ENCODE measurements at regions not wholly inside any gene's neighbourhood (a gene's known extent, or its start where the extent isn't known, plus 50 kb on each side); places are given as distances from the start of the nearest gene placed in this dataset.

DNA sequence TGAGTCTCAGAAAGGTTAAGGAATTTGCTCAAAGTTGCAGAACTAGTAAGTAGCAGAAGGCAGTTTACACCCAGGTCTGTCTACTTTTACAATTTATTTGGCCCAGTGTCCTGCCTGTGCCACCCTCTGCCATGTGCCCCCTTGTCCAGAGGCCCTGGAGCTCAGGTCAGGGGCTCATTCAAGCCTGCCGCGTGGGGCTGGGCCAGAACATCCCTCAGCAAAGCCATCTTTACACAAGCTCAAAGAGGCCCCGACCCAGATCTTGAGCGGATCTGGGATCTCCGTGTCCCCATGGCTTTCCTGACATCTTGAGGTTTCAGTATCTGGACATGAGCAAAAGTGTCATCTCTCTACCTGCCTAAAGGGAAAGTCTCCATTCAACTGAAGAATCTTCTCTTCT, 76.4 kb upstream of the VSTM2B start:
- CTCF ChIA-PET: interaction anchor here (0.6 kb wide), 1 partner anchor 158 kb away, joined by 3 read pairs; no protein-coding TSS in a partner anchor
- no peak overlapping the region for H3K27ac ChIP-seq (ENCODE audit: low read length)
- no peaks in the 10 kb centered on the region for H3K36me3 ChIP-seq (ENCODE audit: control insufficient read depth, insufficient read depth, low read length)
- TF ChIP-seq, protein P1, sequence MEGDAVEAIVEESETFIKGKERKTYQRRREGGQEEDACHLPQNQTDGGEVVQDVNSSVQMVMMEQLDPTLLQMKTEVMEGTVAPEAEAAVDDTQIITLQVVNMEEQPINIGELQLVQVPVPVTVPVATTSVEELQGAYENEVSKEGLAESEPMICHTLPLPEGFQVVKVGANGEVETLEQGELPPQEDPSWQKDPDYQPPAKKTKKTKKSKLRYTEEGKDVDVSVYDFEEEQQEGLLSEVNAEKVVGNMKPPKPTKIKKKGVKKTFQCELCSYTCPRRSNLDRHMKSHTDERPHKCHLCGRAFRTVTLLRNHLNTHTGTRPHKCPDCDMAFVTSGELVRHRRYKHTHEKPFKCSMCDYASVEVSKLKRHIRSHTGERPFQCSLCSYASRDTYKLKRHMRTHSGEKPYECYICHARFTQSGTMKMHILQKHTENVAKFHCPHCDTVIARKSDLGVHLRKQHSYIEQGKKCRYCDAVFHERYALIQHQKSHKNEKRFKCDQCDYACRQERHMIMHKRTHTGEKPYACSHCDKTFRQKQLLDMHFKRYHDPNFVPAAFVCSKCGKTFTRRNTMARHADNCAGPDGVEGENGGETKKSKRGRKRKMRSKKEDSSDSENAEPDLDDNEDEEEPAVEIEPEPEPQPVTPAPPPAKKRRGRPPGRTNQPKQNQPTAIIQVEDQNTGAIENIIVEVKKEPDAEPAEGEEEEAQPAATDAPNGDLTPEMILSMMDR (IDR thresholded peaks at IDR 0.05): no peak
- TF ChIP-seq TCF7L2 (IDR thresholded peaks at IDR 0.05; ENCODE audit: low read depth, low read length): no peak
- no peak for TF ChIP-seq SIN3A (IDR thresholded peaks at IDR 0.05; ENCODE audit: borderline replicate concordance, insufficient read depth, low read depth, low read length)
- TF ChIP-seq, protein P2, sequence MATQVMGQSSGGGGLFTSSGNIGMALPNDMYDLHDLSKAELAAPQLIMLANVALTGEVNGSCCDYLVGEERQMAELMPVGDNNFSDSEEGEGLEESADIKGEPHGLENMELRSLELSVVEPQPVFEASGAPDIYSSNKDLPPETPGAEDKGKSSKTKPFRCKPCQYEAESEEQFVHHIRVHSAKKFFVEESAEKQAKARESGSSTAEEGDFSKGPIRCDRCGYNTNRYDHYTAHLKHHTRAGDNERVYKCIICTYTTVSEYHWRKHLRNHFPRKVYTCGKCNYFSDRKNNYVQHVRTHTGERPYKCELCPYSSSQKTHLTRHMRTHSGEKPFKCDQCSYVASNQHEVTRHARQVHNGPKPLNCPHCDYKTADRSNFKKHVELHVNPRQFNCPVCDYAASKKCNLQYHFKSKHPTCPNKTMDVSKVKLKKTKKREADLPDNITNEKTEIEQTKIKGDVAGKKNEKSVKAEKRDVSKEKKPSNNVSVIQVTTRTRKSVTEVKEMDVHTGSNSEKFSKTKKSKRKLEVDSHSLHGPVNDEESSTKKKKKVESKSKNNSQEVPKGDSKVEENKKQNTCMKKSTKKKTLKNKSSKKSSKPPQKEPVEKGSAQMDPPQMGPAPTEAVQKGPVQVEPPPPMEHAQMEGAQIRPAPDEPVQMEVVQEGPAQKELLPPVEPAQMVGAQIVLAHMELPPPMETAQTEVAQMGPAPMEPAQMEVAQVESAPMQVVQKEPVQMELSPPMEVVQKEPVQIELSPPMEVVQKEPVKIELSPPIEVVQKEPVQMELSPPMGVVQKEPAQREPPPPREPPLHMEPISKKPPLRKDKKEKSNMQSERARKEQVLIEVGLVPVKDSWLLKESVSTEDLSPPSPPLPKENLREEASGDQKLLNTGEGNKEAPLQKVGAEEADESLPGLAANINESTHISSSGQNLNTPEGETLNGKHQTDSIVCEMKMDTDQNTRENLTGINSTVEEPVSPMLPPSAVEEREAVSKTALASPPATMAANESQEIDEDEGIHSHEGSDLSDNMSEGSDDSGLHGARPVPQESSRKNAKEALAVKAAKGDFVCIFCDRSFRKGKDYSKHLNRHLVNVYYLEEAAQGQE (IDR thresholded peaks at IDR 0.05; ENCODE audit: insufficient read depth in 1 of 2, low read depth in 2 of 2, low read length in 1 of 2): no peak
- TF ChIP-seq POLR2AphosphoS5 (IDR thresholded peaks at IDR 0.05; ENCODE audit: low read depth, low read length): no peak
- BruUV-seq (replicated peaks): no TSS peak
- DNase-seq (ENCODE audit: low read depth, low spot score) (no peak), ATAC-seq (no peak)
- peaks cover 6% of the 10 kb centered on the region for H3K27me3 ChIP-seq (ENCODE audit: control insufficient read depth, insufficient read depth, low read length)
- in situ Hi-C loops (cut with HindIII; ENCODE audit: low pct_unique_long_range_greater_than_20kb, low sequenced_read_pairs) (no loop called here), intact Hi-C loops (cut with micrococcal nuclease; ENCODE audit: unreplicated experiment) (no loop called here)
- POLR2A ChIA-PET: interaction anchor here (0.6 kb wide), 1 partner anchor 104 kb away, joined by 4 read pairs; no protein-coding TSS in a partner anchor
- no peak overlapping the region for H3K4me3 ChIP-seq (ENCODE audit: low read depth in 2 of 2, low read length in 2 of 2)
- H3K4me1 ChIP-seq (ENCODE audit: control insufficient read depth, insufficient read depth, low read length): no peaks in the 10 kb centered on the region
- H3K9me3 ChIP-seq (ENCODE audit: control insufficient read depth, insufficient read depth, low read depth, low read length): no peaks in the 10 kb centered on the region

DNA sequence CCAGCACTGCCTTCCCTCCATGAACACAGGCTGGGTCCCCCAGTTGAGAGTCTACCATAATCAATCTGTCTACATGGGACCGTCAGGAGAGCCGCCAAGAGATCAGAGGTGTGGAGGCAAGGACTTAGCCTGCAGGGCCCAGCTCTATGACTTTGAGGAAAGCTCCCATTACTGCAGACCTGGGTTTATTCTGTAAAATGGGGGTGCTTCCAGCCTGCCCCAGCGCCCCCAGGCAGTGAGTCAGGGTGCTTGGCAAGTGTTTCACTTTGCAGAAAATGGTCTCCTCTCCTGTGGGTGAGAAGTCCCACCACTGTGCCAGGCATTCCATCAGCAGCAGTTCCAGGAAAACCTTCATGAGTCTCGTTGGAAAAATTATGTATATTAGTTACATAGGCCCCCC, 75.5 kb upstream of the VSTM2B start:
- no peak overlapping the region for H3K4me3 ChIP-seq (ENCODE audit: low read depth in 2 of 2, low read length in 2 of 2)
- no peak overlapping the region for H3K27ac ChIP-seq (ENCODE audit: low read length)
- POLR2A ChIA-PET: no interaction called here
- CTCF ChIA-PET: no interaction called here
- no peak for DNase-seq (ENCODE audit: low read depth, low spot score)
- peaks cover 5% of the 10 kb centered on the region for H3K27me3 ChIP-seq (ENCODE audit: control insufficient read depth, insufficient read depth, low read length)
- no peak for ATAC-seq
- in situ Hi-C loops (cut with HindIII; ENCODE audit: low pct_unique_long_range_greater_than_20kb, low sequenced_read_pairs): no loop called here
- H3K4me1 ChIP-seq (ENCODE audit: control insufficient read depth, insufficient read depth, low read length): no peaks in the 10 kb centered on the region
- TF ChIP-seq, protein P2 (IDR thresholded peaks at IDR 0.05; ENCODE audit: insufficient read depth in 1 of 2, low read depth in 2 of 2, low read length in 1 of 2): no peak
- H3K36me3 ChIP-seq (ENCODE audit: control insufficient read depth, insufficient read depth, low read length): no peaks in the 10 kb centered on the region
- no peaks in the 10 kb centered on the region for H3K9me3 ChIP-seq (ENCODE audit: control insufficient read depth, insufficient read depth, low read depth, low read length)
- BruUV-seq (replicated peaks): no TSS peak
- intact Hi-C loops (cut with micrococcal nuclease; ENCODE audit: unreplicated experiment): no loop called here
